ENCODE measurements at regions not wholly inside any gene's neighbourhood (a gene's known extent, or its start where the extent isn't known, plus 50 kb on each side); places are given as distances from the start of the nearest gene placed in this dataset.

DNA sequence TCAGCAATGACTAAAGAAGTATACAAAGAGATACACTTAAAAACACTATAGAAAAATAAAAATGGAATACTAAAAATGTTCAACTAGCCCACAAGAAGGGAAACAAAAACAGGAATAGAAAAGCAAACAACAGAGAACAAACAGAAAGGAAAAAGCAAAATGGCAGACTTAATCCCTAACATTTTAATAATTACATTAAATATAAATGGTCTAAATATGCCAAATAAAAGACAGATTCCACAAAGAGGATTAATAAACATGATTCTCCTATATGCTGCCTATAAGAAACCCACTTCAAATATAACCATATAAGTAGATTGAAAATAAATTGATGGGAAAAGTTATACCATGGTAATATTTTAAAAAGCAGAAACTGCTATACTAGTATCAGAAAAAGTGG lies 83.5 kb upstream of the GPR45 start:
- no peaks in the 10 kb centered on the region for H3K36me3 ChIP-seq (ENCODE audit: insufficient read depth, low read length)
- H4K20me1 ChIP-seq (ENCODE audit: insufficient read depth, low read length), result no peaks in the 10 kb centered on the region
- no peak for DNase-seq (ENCODE audit: low read depth)
- H3K79me2 ChIP-seq (ENCODE audit: insufficient read depth, low read length), result no peaks in the 10 kb centered on the region
- no peak overlapping the region for H3K9ac ChIP-seq (ENCODE audit: low read length)
- TF ChIP-seq, protein P1, sequence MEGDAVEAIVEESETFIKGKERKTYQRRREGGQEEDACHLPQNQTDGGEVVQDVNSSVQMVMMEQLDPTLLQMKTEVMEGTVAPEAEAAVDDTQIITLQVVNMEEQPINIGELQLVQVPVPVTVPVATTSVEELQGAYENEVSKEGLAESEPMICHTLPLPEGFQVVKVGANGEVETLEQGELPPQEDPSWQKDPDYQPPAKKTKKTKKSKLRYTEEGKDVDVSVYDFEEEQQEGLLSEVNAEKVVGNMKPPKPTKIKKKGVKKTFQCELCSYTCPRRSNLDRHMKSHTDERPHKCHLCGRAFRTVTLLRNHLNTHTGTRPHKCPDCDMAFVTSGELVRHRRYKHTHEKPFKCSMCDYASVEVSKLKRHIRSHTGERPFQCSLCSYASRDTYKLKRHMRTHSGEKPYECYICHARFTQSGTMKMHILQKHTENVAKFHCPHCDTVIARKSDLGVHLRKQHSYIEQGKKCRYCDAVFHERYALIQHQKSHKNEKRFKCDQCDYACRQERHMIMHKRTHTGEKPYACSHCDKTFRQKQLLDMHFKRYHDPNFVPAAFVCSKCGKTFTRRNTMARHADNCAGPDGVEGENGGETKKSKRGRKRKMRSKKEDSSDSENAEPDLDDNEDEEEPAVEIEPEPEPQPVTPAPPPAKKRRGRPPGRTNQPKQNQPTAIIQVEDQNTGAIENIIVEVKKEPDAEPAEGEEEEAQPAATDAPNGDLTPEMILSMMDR (IDR thresholded peaks at IDR 0.05; ENCODE audit: insufficient read depth, low read depth, low read length), result no peak
- no peak for TF ChIP-seq EZH2 (IDR thresholded peaks at IDR 0.05; ENCODE audit: insufficient read depth, low read length)
- H3K27me3 ChIP-seq (ENCODE audit: insufficient read depth, low read length), result peaks cover 2% of the 10 kb centered on the region
- no peak overlapping the region for H2AFZ ChIP-seq (ENCODE audit: low read depth, low read length)
- peaks cover 2% of the 10 kb centered on the region for H3K9me3 Mint-ChIP-seq (ENCODE audit: unreplicated experiment)
- no peaks in the 10 kb centered on the region for H3K4me1 ChIP-seq (ENCODE audit: insufficient read depth, low read length)
- H3K27me3 Mint-ChIP-seq (ENCODE audit: low read depth, unreplicated experiment), result peaks cover 12% of the 10 kb centered on the region
- no peak overlapping the region for H3K27ac ChIP-seq (ENCODE audit: low read depth, low read length)
- H3K27ac Mint-ChIP-seq (ENCODE audit: unreplicated experiment), result no peak overlapping the region
- H3K4me3 Mint-ChIP-seq (ENCODE audit: unreplicated experiment), result no peak overlapping the region
- H3K9me3 ChIP-seq (ENCODE audit: insufficient read depth, low read depth, low read length), result no peaks in the 10 kb centered on the region
- no peaks in the 10 kb centered on the region for H3K36me3 Mint-ChIP-seq (ENCODE audit: low read depth, unreplicated experiment)
- no peak overlapping the region for H3K4me2 ChIP-seq (ENCODE audit: low read length)
- FAIRE-seq, result no peak
- no peak overlapping the region for H3K4me3 ChIP-seq (ENCODE audit: insufficient read depth, low read depth, low read length)
- H3K4me1 Mint-ChIP-seq (ENCODE audit: low read depth, unreplicated experiment), result no peaks in the 10 kb centered on the region

DNA sequence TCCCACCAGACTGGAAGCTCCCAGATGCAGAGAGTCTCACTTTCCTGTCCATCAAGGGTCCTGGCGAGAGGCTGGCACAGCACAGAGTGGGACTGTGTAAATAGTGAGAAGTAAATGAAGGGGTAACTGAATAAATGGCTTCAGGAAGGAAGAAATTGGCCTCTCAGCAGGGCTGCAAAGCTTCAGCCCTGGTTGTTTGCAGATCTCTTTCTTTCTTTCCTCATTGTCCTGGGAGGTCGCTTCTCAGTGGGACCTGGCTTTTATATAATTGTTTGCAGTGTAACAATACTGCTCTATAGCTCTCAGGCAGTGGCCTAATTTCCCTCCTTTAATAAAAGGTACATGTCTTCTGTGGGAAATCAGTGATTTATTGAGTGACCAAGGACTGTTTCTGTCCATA lies 74.9 kb upstream of the GPR45 start:
- Histone ChIP-seq H3K4me2 (ENCODE audit: low read length) (no peak overlapping the region), H3K9ac (ENCODE audit: low read length) (no peak overlapping the region), H2AFZ (ENCODE audit: low read depth, low read length) (no peak overlapping the region), H3K27me3 (ENCODE audit: insufficient read depth, low read length) (peaks cover 12% of the 10 kb centered on the region), H3K27ac (ENCODE audit: low read depth, low read length) (no peak overlapping the region), H3K4me1 (ENCODE audit: insufficient read depth, low read length) (no peaks in the 10 kb centered on the region), H3K4me3 (ENCODE audit: insufficient read depth, low read depth, low read length) (no peak overlapping the region), H3K9me3 (ENCODE audit: insufficient read depth, low read depth, low read length) (no peaks in the 10 kb centered on the region), H3K79me2 (ENCODE audit: insufficient read depth, low read length) (no peaks in the 10 kb centered on the region), H3K36me3 (ENCODE audit: insufficient read depth, low read length) (no peaks in the 10 kb centered on the region), H4K20me1 (ENCODE audit: insufficient read depth, low read length) (no peaks in the 10 kb centered on the region)
- FAIRE-seq (no peak), DNase-seq (ENCODE audit: low read depth) (no peak)
- TF ChIP-seq, protein P1 (IDR thresholded peaks at IDR 0.05; ENCODE audit: insufficient read depth, low read depth, low read length), result no peak
- TF ChIP-seq EZH2 (IDR thresholded peaks at IDR 0.05; ENCODE audit: insufficient read depth, low read length), result no peak
- no peaks in the 10 kb centered on the region for H3K9me3 Mint-ChIP-seq (ENCODE audit: unreplicated experiment)
- no peaks in the 10 kb centered on the region for H3K4me1 Mint-ChIP-seq (ENCODE audit: low read depth, unreplicated experiment)
- no peak overlapping the region for H3K27ac Mint-ChIP-seq (ENCODE audit: unreplicated experiment)
- H3K4me3 Mint-ChIP-seq (ENCODE audit: unreplicated experiment), result no peak overlapping the region
- peaks cover 11% of the 10 kb centered on the region for H3K27me3 Mint-ChIP-seq (ENCODE audit: low read depth, unreplicated experiment)
- H3K36me3 Mint-ChIP-seq (ENCODE audit: low read depth, unreplicated experiment), result no peaks in the 10 kb centered on the region

DNA sequence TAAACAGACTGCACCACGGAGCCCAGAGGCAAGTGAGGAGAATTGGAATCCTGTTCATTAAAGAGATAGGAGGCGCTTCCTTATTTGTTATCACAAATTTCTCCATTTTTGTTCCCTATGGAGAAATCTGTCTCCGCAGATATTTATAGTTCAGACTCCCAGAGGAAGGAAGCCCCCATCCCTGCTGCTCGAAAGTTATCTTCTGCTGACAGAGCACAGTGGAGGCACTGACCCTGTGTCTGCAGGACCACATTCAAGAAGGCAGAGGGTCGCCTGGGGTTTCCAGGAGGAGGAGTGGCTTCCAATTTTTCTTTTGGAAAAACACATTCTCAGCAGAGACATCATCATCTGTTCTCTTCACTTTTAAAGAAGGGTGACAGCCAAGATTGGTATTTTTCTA lies 73.0 kb upstream of the GPR45 start:
- TF ChIP-seq EZH2 (IDR thresholded peaks at IDR 0.05; ENCODE audit: insufficient read depth, low read length), result no peak
- TF ChIP-seq, protein P1 (IDR thresholded peaks at IDR 0.05; ENCODE audit: insufficient read depth, low read depth, low read length), result no peak

More for the DNA sequence above, 73.0 kb upstream of the GPR45 start:
- Histone ChIP-seq H3K9me3 (ENCODE audit: insufficient read depth, low read depth, low read length) (no peaks in the 10 kb centered on the region), H3K27ac (ENCODE audit: low read depth, low read length) (no peak overlapping the region), H3K4me3 (ENCODE audit: insufficient read depth, low read depth, low read length) (no peak overlapping the region), H2AFZ (ENCODE audit: low read depth, low read length) (no peak overlapping the region), H3K36me3 (ENCODE audit: insufficient read depth, low read length) (no peaks in the 10 kb centered on the region), H3K4me1 (ENCODE audit: insufficient read depth, low read length) (no peaks in the 10 kb centered on the region), H3K4me2 (ENCODE audit: low read length) (no peak overlapping the region), H4K20me1 (ENCODE audit: insufficient read depth, low read length) (no peaks in the 10 kb centered on the region), H3K9ac (ENCODE audit: low read length) (no peak overlapping the region), H3K27me3 (ENCODE audit: insufficient read depth, low read length) (peaks cover 13% of the 10 kb centered on the region), H3K79me2 (ENCODE audit: insufficient read depth, low read length) (no peaks in the 10 kb centered on the region)
- no peaks in the 10 kb centered on the region for H3K4me1 Mint-ChIP-seq (ENCODE audit: low read depth, unreplicated experiment)
- H3K9me3 Mint-ChIP-seq (ENCODE audit: unreplicated experiment), result no peaks in the 10 kb centered on the region
- FAIRE-seq, result no peak
- no peak for DNase-seq (ENCODE audit: low read depth)
- H3K36me3 Mint-ChIP-seq (ENCODE audit: low read depth, unreplicated experiment), result no peaks in the 10 kb centered on the region
- H3K27me3 Mint-ChIP-seq (ENCODE audit: low read depth, unreplicated experiment), result peaks cover 14% of the 10 kb centered on the region
- H3K27ac Mint-ChIP-seq (ENCODE audit: unreplicated experiment), result no peak overlapping the region
- H3K4me3 Mint-ChIP-seq (ENCODE audit: unreplicated experiment), result no peak overlapping the region
